HG02571 (cell line): ENCODE measurements at regions not wholly inside any gene's neighbourhood (a gene's known extent, or its start where the extent isn't known, plus 50 kb on each side); places are given as distances from the start of the nearest gene placed in this dataset.
A peak's percentile ranks its signal among the peaks of the same experiment; 100 is the strongest.

ENCODE experiments used
- ATAC-seq: cut with Tn5 transposase; IDR thresholded peaks from one replicate; pipeline ENCODE4 v1.9.1; 2021; ENCODE audit warnings: mild to moderate bottlenecking, moderate library complexity; ENCODE audit not compliant: unreplicated experiment

- no peak for ATAC-seq
Observed at GRCh38 chr2:212873256-212873655, 278.2 kb downstream of the IKZF2 start.

DNA sequence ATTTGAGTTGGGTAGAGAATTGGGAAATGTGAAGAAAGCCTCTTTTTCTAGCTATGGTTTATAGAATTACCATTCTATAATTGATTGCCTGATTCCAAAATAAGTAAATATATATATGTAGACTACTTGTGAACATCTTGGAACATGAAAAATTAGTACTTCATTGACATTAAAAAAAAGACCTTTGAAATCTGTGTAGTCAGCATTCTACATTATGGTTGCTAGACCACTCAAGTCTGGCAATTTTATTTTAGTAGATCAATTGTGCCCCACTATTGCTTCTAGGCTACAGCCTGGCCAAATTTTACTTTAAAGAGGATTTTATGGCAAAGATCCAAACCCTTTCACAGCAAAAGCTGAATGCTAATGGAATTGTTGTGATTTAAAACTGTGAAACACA lies 279.8 kb downstream of the IKZF2 start:
- no peak for ATAC-seq

- ATAC-seq, result no peak
Observed at GRCh38 chr2:212864186-212864585, 287.2 kb downstream of the IKZF2 start.

- ATAC-seq, result no peak
Observed at GRCh38 chr2:212863185-212863588, 288.2 kb downstream of the IKZF2 start.

- ATAC-seq, result no peak
Observed at GRCh38 chr2:212858496-212858895, 292.9 kb downstream of the IKZF2 start.

GRCh38 chr2:212854771-212855170 lies 296.6 kb downstream of the IKZF2 start:
- no peak for ATAC-seq

DNA sequence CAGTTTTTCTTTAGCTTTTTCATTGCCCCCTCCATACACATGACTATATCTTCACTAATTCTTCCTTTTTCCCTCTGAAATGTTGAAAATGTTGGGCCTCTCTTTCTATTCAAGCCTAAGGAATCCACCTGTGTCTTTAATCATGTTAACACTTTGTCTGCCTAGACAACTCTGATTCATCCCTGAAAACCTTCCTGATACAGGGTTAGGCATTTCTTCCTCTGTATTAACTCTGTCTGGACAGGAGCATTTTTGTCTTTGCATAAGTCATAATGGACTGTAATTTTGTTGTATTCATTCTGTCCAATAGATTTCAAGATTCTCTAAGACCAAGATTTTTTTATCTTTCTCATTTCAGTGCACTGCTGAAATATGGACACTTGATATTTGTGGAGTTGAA lies 297.3 kb downstream of the IKZF2 start:
- no peak for ATAC-seq

GRCh38 chr2:212845941-212846340 lies 305.5 kb downstream of the IKZF2 start:
- ATAC-seq, result no peak

GRCh38 chr2:212843409-212844199 lies 305.0 kb upstream of the ERBB4 start:
- ATAC-seq, result no peak

DNA sequence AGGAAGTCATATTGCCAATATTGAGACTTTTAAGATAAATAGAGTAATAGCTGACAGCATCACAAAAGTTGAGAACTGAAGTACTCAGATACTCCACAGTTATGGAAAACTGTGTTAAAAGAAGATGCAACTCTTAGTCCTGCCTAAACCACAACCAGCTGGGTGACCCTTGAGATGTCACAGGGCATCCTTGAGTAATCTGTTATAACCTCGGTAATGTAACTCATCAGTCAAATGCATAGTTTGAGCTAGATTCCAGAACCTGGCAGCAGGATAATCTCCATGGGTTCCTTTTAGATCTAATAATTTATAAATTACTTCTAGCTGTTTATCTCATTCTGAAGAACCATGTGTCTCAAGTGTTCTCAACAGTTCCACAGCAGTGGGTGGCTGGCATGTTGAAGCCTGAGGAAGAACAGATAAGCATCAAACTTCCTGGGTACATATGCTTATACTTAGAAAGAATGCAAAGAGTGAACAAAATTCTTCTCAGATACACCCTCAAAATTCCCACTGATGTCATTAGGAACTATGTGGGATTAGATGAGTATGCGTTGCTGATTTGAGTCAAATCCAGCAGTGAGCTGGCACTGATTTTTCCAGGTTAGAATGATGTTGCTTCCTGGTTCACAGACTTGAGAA lies 304.1 kb upstream of the ERBB4 start:
- no peak for ATAC-seq

DNA sequence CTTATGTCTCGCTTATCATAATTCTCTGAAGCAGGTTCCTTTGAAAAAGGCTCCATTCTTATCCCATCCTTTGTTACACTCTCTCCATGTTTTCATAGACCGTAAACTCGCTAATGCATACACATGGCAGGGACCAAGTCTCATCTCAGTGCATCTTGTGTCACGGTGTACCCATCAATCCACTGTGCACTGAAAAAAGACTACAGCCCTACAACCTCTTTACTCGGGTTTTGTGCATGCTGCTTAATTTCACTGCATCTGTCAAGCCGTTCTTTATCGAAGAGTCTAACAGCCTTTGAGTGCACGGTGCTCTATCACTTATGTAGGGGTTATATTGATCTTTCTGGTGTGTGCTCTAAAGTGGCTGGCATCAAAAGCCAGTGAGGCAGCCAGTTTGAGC lies 302.9 kb upstream of the ERBB4 start:
- ATAC-seq, result no peak

DNA sequence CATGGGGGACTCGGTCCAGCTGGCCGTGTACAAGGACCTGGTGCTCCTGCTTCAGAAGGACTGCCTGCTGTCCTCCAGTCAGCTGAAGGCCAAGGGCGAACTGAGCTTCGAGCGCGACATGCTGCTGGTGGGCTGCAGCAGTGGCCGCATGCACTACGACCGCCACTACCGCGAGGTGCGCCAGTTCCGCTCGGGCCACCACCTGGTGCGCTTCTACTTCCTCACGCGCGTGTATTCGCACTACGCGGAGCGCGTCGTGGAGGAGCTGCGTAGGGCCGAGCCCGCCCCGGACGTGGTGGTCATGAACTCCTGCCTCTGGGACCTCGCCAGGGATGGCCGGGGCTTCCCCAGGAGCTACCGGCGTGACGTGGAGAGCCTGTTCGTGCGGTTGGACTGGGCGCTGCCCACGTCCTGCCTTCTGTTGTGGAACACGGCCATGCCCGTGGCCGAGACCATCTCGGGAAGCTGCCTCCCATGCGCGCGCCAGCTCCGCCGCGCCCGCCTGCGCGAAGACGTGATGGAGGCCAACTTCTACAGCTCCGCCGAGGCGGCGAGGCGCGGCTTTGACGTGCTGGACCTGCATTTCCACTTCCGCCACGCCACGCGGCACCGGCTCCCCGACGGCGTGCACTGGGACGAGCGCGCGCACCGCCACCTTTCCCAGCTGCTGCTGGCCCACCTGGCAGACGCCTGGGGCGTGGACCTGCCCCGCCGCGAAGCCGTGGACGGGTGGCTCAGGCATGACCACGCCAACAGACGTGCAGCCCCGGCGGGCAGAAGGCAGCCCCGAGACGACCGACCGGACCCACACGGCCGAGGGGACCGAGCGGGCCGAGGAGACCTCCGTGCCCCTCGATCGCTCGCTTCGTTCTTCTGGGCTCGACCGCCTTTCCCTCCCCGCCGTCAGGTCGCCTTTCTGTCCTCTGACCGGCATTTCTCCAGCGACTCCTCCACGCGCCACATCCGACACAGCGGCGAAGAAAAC lies 293.9 kb upstream of the ERBB4 start:
- no peak for ATAC-seq

DNA sequence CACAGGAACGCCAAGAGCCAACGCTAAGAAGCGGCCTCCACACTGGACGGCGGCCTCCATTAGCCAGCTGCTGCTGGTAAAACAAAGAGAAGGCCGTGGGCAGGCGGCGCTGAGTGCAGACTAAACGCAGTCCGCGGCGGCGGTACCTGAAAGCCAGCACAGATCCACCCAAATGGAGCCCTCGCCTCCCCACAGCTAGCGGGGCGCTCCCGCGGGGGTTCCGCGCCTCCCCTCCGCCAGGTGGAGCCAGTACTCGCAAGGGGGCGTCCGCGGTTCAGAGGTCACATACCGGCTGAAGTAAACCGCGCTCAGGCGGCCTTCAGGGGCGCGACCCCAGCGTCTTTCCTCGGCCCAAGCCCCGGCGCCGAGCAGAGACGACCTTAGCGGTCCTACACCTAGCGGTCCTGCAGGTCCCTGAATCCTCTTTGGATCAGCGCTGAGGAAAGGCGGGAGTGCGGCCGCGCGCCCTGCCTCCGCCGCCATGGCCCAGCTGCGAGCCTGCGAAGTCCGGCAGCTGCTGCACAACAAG lies 293.1 kb upstream of the ERBB4 start:
- ATAC-seq, result no peak

- ATAC-seq, result no peak
Observed at GRCh38 chr2:212816267-212816666, 277.7 kb upstream of the ERBB4 start.

- peak; percentile 55 for ATAC-seq
Observed at GRCh38 chr2:212815453-212815852, 276.9 kb upstream of the ERBB4 start.

GRCh38 chr2:212814941-212815340 lies 276.3 kb upstream of the ERBB4 start:
- ATAC-seq, result no peak

DNA sequence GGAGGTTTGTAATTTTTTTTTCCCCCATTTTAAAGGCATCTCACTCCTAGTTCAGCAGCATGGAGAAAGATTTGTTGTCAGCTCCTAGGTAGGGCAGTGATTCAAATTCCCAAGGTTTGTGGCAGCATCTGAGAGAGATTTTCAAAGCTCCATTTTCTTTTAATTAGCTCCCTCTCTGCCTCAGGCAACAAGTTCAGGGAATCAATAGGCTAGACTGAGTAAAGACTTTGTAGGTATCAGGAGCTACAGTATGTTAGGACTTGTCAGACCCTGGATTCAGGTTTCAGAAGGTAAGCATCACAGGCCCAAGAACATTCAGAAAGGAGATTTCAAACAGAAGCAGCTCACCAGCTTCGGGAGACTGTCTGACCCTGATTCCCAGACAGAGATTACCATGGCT lies 273.3 kb upstream of the ERBB4 start:
- ATAC-seq, result no peak

DNA sequence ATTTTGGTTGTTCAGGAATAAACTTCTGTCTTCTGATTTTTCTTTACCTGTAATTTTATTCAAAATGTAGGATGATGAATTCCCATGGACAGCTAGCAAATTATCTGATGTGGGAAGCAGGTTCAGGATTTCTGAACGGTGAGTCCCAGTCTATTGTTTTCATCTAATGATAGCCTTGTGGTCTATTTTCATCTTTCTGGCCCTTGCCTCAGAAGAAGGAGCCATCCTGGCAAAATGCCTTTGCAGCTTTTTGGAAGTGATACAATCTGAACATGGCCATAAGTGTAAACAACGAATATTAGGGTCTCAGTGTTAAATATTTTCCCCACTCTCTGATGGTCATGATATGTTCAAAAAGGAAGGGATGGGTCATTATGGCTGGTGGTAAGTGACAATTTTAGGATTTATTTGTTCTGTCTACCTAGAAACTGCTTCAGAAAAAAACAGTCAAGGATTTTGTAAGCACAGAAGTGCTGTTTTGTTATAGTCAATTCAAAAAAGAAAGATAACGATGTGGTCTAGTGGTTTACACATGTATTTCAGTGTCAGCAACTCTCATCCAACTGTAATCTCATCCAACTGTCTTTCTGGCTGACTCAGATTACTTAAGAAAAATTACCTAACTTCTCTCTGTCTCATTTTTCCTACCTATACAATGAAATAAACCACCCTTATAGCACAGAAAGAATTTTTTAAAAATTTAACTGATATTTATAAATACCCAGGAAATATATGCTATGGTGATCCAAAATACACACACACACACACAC lies 272.6 kb upstream of the ERBB4 start:
- ATAC-seq, result no peak

- no peak for ATAC-seq
Observed at GRCh38 chr2:212797484-212798205, 259.0 kb upstream of the ERBB4 start.

DNA sequence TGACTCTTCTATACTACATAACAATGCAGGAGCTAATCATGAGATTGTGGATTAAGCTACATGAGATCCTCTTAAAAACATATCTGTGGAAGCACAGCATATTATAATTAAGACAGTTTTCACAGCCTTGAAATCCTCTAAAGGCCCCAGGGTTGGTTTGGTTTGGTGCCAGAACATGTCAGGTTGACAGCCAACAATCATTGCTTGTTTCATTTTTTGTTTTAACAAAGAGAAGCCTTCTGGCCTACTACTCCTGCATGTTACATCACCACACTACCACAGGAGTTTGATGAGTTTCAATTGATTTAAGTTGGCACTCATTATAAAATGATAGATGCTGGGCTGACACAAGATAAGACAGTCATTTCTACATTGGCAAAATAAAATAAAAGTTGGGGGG lies 255.9 kb upstream of the ERBB4 start:
- no peak for ATAC-seq
